CD4-positive, alpha-beta T cell (primary cell): ENCODE measurements at regions not wholly inside any gene's neighbourhood (a gene's known extent, or its start where the extent isn't known, plus 50 kb on each side); places are given as distances from the start of the nearest gene placed in this dataset.

Source experiments
- ATAC-seq: fragments of 200-7000 bp; cut with Tn5 transposase; one replicate; pipeline ENCODE4 v1.10.0; 2022; ENCODE audit warnings: mild to moderate bottlenecking; ENCODE audit not compliant: poor library complexity
- CTCF ChIA-PET: fragments of 350-600 bp; sonication (Branson Sonifier 250); formaldehyde crosslinking; loops from one replicate; lab custom pipeline; 2021; ENCODE audit warnings: antibody characterized with exemption, inconsistent platforms; lab: Charles Lee
- POLR2A ChIA-PET: fragments of 350-600 bp; sonication (Branson Sonifier 250); formaldehyde crosslinking; loops from one replicate; lab custom pipeline; 2021; ENCODE audit warnings: antibody characterized with exemption, inconsistent platforms; lab: Charles Lee
- DNase-seq, 14 experiments: peaks; one replicate each; pipeline ENCODE4 v3.0.0-alpha.2; 2013 to 2020; ENCODE audit warnings: mixed read lengths in 2 of 14
- H3K27ac ChIP-seq, 2 donors: one replicate each; pipeline versions ENCODE4 v1.5.1 to v1.7.0; 2013; ENCODE audit warnings: low read length in 2 of 2, low read depth in 1 of 2, mild to moderate bottlenecking in 1 of 2
- H3K27me3 ChIP-seq, 2 experiments: 1 replicate in 1 of 2; 2 replicates in 1 of 2; pipeline versions ENCODE4 v1.6.1 to v1.7.0; 2013; ENCODE audit warnings: low read length in 2 of 2, control low read depth in 1 of 2, mild to moderate bottlenecking in 1 of 2, moderate library complexity in 1 of 2; ENCODE audit not compliant: insufficient read depth in 2 of 2, control insufficient read depth in 1 of 2
- H3K36me3 ChIP-seq: one replicate; pipeline ENCODE4 v1.6.1; 2013; ENCODE audit warnings: low read length, control low read depth; ENCODE audit not compliant: insufficient read depth
- H3K4me1 ChIP-seq: one replicate; pipeline ENCODE4 v1.6.1; 2013; ENCODE audit warnings: low read length, control low read depth; ENCODE audit not compliant: insufficient read depth
- H3K4me3 ChIP-seq: one replicate; pipeline ENCODE4 v1.5.1; 2013; ENCODE audit warnings: mild to moderate bottlenecking, low read length, moderate library complexity
- H3K9me3 ChIP-seq, 2 experiments: 1 replicate in 1 of 2; 2 replicates in 1 of 2; pipeline versions ENCODE4 v1.6.1 to v1.7.0; 2013; ENCODE audit warnings: low read length in 2 of 2, mild to moderate bottlenecking in 2 of 2, control low read depth in 1 of 2, moderate library complexity in 1 of 2; ENCODE audit not compliant: control insufficient read depth in 1 of 2, insufficient read depth in 1 of 2
- H3K27ac Mint-ChIP-seq: one replicate; pipeline ENCODE4 v1.8.0; 2020; ENCODE audit warnings: mixed read lengths
- H3K27me3 Mint-ChIP-seq: one replicate; pipeline ENCODE4 v1.8.0; 2021; ENCODE audit warnings: mixed read lengths
- H3K36me3 Mint-ChIP-seq: one replicate; pipeline ENCODE4 v1.8.0; 2021; ENCODE audit warnings: low read depth, mixed read lengths
- H3K4me1 Mint-ChIP-seq: one replicate; pipeline ENCODE4 v1.8.0; 2021; ENCODE audit warnings: low read depth, mixed read lengths
- H3K4me3 Mint-ChIP-seq: one replicate; pipeline ENCODE4 v1.8.0; 2020; ENCODE audit warnings: mild to moderate bottlenecking, mixed read lengths
- H3K9me3 Mint-ChIP-seq: one replicate; pipeline ENCODE4 v1.8.0; 2020; ENCODE audit warnings: mixed read lengths
- CTCF ChIP-seq: fragments of 200-600 bp; IDR thresholded peaks from one replicate; pipeline ENCODE4 v1.8.0; 2022; ENCODE audit warnings: antibody characterized with exemption, mild to moderate bottlenecking
- intact Hi-C, 2 experiments: fragments of 100-400 bp; cut with DNase I in 1 of 2; cut with micrococcal nuclease in 1 of 2; formaldehyde crosslinking; loops; one replicate each; pipeline versions ENCODE4 v1.15.1 to v1.9.0; 2023 to 2025; cut with DNase I, micrococcal nuclease

DNA sequence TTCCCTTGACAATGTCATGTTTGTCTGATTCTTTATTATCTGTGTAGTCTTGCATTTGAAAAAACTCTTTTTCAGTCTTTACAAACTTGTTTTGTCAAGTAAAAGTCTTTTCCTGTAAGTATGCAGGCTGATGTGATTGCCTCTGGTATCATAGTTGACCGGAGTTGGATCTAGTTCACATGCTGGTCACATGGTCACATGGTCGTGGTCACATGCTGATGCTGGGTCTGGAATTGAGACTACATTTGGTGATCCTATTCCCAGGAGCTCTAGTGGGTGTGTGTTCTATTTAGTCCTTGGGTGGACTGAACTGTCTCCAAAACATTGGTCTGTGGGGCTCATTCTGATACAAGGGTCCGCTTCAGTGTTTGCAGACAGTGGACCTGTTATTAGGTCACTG lies 1798.8 kb upstream of the PRR20A start:
- Histone ChIP-seq H3K27me3 (no peaks in the 10 kb centered on the region), H3K4me1 (no peaks in the 10 kb centered on the region), H3K27ac (no peak overlapping the region), H3K4me3 (no peak overlapping the region), H3K36me3 (no peaks in the 10 kb centered on the region), H3K9me3 (no peaks in the 10 kb centered on the region)
- CTCF ChIA-PET, result no interaction called here
- peaks cover 16% of the 10 kb centered on the region for H3K9me3 Mint-ChIP-seq
- no peak overlapping the region for H3K4me3 Mint-ChIP-seq
- intact Hi-C loops, result no loop called here
- no peak for DNase-seq
- POLR2A ChIA-PET, result no interaction called here
- H3K4me1 Mint-ChIP-seq, result no peaks in the 10 kb centered on the region
- H3K27me3 Mint-ChIP-seq, result no peaks in the 10 kb centered on the region
- H3K27ac Mint-ChIP-seq, result no peak overlapping the region
- ATAC-seq, result no peak
- H3K36me3 Mint-ChIP-seq, result no peaks in the 10 kb centered on the region
- TF ChIP-seq CTCF, result no peak

- Mint-ChIP-seq H3K27me3 (no peaks in the 10 kb centered on the region), H3K27ac (no peak overlapping the region), H3K4me1 (no peaks in the 10 kb centered on the region), H3K36me3 (no peaks in the 10 kb centered on the region), H3K9me3 (peaks cover 10% of the 10 kb centered on the region), H3K4me3 (no peak overlapping the region)
- intact Hi-C loops, result no loop called here
- ChIA-PET CTCF (no interaction called here), POLR2A (no interaction called here)
- Histone ChIP-seq H3K27ac (no peak overlapping the region), H3K36me3 (no peaks in the 10 kb centered on the region), H3K9me3 (no peaks in the 10 kb centered on the region), H3K27me3 (no peaks in the 10 kb centered on the region), H3K4me1 (no peaks in the 10 kb centered on the region), H3K4me3 (no peak overlapping the region)
- ATAC-seq (no peak), DNase-seq (no peak)
- TF ChIP-seq CTCF, result no peak
These were observed 1795.5 kb upstream of the PRR20A start for GRCh38 chr13:55345224-55345623.

- Histone ChIP-seq H3K4me1 (no peaks in the 10 kb centered on the region), H3K27me3 (no peaks in the 10 kb centered on the region), H3K9me3 (no peaks in the 10 kb centered on the region), H3K27ac (no peak overlapping the region), H3K4me3 (no peak overlapping the region), H3K36me3 (no peaks in the 10 kb centered on the region)
- H3K27me3 Mint-ChIP-seq, result no peaks in the 10 kb centered on the region
- ATAC-seq (no peak), DNase-seq (no peak)
- no peaks in the 10 kb centered on the region for H3K4me1 Mint-ChIP-seq
- intact Hi-C loops, result no loop called here
- no peak for TF ChIP-seq CTCF
- H3K9me3 Mint-ChIP-seq, result peaks cover 10% of the 10 kb centered on the region
- no peak overlapping the region for H3K4me3 Mint-ChIP-seq
- no peaks in the 10 kb centered on the region for H3K36me3 Mint-ChIP-seq
- ChIA-PET POLR2A (no interaction called here), CTCF (no interaction called here)
- no peak overlapping the region for H3K27ac Mint-ChIP-seq
These were observed 1793.2 kb upstream of the PRR20A start for GRCh38 chr13:55347528-55347927.
